ENCODE measurements at regions not wholly inside any gene's neighbourhood (a gene's known extent, or its start where the extent isn't known, plus 50 kb on each side); places are given as distances from the start of the nearest gene placed in this dataset.

DNA sequence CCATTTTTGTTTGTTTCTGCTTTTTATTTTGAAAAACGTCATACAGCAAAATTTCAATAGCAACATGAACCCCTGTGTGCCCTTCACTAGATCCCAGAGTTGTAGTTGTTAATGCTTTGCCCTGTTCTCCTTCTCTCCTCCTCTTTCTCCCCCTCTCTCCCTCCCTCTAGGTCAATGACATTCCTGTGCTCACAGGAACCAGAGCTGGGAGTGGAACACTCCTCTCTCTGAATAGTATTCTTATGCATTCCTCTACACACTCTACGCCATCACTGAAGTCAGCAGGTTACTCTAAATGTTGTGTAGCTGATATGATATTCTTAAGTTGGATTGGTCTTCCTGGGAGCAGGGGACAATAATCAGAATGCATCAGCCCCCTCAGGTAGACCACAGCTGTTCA is 243.4 kb downstream of the SYK start:
- TF ChIP-seq TAF1 (IDR thresholded peaks at IDR 0.05; ENCODE audit: borderline replicate concordance, low read depth, low read length) (no peak), POLR2A (IDR thresholded peaks at IDR 0.05; ENCODE audit: low read depth, low read length) (no peak), POLR2AphosphoS5 (IDR thresholded peaks at IDR 0.05; ENCODE audit: low read depth, low read length) (no peak)
- DNase-seq (ENCODE audit: insufficient read length) (no peak), FAIRE-seq (no peak)

DNA sequence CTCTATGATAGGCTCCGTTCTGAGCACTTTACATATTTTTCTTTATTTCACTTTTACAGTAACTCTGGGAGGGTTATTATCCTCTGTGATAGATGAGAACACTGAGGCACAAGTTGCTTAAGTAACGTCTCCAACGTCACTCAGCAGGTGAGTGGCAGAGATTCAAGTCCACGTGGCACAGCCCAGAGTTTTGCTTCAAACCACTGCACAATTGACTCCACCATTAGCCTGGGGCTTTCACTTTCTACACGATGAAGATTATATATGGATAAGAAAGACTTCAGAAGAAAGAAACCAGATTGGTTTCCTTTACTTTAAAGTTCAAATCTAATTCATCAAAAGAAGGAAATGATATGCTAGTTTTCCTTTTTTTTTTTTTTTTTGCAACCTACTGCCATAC is 245.9 kb downstream of the SYK start:
- DNase-seq (ENCODE audit: insufficient read length) = no peak
- TF ChIP-seq POLR2AphosphoS5 (IDR thresholded peaks at IDR 0.05; ENCODE audit: low read depth, low read length) = no peak
- no peak for TF ChIP-seq POLR2A (IDR thresholded peaks at IDR 0.05; ENCODE audit: low read depth, low read length)
- no peak for TF ChIP-seq TAF1 (IDR thresholded peaks at IDR 0.05; ENCODE audit: borderline replicate concordance, low read depth, low read length)
- no peak for FAIRE-seq

DNA sequence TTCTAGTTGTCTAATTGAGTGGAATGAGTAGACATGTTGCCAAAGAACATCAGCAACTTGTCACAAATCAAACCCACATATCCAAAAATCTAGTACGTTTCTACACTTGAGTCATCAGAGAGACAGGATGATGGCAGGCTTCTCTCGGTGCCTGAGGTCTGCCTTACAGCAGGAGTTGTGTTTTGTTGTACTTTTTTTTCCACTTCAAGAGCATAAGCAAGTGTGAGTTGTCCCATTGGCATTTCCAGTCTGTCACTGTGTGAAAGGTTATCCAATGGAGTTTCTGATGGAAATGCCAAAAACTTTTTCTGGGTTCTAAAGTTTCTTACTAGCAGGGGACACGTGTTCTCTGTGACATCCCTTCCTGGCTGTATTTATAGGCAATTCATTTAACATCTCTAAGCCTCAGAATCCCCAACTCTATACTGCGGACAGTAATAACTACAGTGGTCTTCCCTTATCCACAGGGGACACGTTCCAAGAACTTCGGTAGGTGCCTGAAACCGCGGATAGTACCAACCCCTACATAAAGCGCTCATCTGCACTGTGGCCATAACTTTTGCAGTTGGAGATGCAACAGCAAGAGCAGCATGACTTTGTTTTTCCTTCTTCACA is 246.5 kb downstream of the SYK start:
- DNase-seq (ENCODE audit: insufficient read length) = no peak
- no peak for TF ChIP-seq TAF1 (IDR thresholded peaks at IDR 0.05; ENCODE audit: borderline replicate concordance, low read depth, low read length)
- TF ChIP-seq POLR2AphosphoS5 (IDR thresholded peaks at IDR 0.05; ENCODE audit: low read depth, low read length) = no peak
- TF ChIP-seq POLR2A (IDR thresholded peaks at IDR 0.05; ENCODE audit: low read depth, low read length) = no peak
- FAIRE-seq = no peak

DNA sequence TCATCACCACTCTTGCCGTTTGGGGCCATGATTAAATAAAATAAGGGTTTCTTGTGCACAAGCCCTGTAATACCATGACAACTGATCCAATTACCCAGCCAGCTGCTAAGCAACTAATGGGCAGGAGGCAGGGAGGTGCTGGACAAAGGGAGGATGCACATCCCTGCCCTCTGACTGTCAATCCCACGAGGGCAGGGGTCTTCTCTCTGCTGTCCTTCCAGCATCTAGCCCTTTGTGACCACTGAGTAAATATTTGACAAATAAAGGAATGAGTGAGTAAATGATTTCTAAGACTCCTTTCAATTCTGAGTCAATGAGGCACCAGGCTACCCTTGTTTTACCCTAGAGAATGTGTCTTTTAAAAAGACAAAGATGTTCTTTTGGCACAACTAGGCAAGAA is 247.1 kb downstream of the SYK start:
- FAIRE-seq (no peak), DNase-seq (ENCODE audit: insufficient read length) (no peak)
- TF ChIP-seq POLR2A (IDR thresholded peaks at IDR 0.05; ENCODE audit: low read depth, low read length) = no peak
- no peak for TF ChIP-seq POLR2AphosphoS5 (IDR thresholded peaks at IDR 0.05; ENCODE audit: low read depth, low read length)
- no peak for TF ChIP-seq TAF1 (IDR thresholded peaks at IDR 0.05; ENCODE audit: borderline replicate concordance, low read depth, low read length)

DNA sequence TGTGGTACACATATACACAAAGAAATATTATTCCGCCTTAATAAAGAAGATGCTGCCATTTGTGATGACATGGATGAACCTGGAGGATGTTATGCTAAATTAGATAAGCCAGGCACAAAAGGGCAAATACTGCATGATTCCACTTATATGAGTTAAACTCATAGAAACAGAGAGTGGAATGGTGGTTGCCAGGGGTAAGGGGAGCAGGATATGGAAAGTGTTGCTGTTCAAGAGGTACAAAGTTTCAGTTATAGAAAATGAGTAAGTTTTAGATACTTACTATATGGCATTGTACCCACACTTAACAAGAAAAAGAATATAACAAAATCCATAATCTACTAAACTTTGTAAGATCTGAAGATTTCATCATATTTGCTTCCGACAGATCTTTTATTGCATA is 252.2 kb downstream of the SYK start:
- no peak for TF ChIP-seq POLR2AphosphoS5 (IDR thresholded peaks at IDR 0.05; ENCODE audit: low read depth, low read length)
- no peak for TF ChIP-seq POLR2A (IDR thresholded peaks at IDR 0.05; ENCODE audit: low read depth, low read length)
- no peak for TF ChIP-seq TAF1 (IDR thresholded peaks at IDR 0.05; ENCODE audit: borderline replicate concordance, low read depth, low read length)
- DNase-seq (ENCODE audit: insufficient read length) (no peak), FAIRE-seq (no peak)

DNA sequence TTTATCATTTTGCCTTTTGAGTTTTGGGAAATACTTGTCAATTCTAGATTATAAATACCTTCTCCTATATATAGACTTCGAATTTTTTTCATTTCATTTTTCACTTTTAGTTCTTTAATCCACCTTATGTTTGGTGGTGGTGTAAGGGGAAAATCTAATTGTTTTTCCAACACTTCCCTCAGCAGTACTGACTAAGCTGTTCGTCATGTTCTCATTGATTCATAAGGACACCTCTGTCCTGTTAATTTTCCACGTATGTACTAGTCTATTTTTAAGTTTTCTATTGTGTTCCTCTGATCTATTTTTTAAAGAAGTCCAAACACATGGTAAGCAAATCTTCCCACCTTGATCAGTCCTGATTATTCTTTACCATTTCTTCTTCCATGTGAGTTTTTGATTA is 254.2 kb downstream of the SYK start:
- FAIRE-seq (no peak), DNase-seq (ENCODE audit: insufficient read length) (no peak)
- TF ChIP-seq TAF1 (IDR thresholded peaks at IDR 0.05; ENCODE audit: borderline replicate concordance, low read depth, low read length) (no peak), POLR2AphosphoS5 (IDR thresholded peaks at IDR 0.05; ENCODE audit: low read depth, low read length) (no peak), POLR2A (IDR thresholded peaks at IDR 0.05; ENCODE audit: low read depth, low read length) (no peak)

DNA sequence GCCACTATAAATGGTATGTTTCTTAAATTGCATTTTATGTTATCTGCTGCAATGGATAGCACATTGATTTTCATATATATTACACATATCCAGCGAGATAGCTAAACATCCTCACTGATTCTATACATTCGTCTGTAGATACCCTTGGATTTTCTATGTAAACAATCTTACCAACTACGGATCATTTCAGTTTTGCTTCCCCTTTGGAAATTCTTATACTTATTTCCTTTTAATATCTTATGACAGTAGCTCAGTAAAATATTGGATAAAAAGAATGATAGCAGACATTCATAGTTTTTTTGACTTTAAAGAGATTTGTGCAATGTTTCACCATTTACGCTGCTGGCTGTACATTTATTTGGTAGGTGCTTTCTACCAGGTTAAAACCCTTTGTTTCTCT is 254.9 kb downstream of the SYK start:
- TF ChIP-seq TAF1 (IDR thresholded peaks at IDR 0.05; ENCODE audit: borderline replicate concordance, low read depth, low read length) (no peak), POLR2A (IDR thresholded peaks at IDR 0.05; ENCODE audit: low read depth, low read length) (no peak), POLR2AphosphoS5 (IDR thresholded peaks at IDR 0.05; ENCODE audit: low read depth, low read length) (no peak)
- FAIRE-seq (no peak), DNase-seq (ENCODE audit: insufficient read length) (no peak)

DNA sequence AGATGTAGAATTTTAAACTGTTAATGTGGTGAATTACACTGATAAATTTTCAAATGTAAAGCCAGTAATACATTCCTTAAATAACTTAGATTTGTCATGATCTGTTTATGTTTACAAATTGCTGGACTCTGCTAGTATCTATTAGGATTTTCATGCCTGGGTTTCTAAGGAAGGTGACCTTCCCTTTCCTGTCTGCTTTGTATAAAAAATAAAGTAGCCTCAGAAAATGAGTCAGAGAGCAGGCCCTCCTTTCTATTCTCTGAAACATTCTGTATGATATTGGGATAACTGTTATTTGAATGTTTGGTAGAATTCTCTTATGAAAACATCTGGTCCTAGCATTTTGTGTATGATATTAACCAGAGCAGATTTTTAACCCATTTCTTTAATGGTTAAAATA is 255.3 kb downstream of the SYK start:
- TF ChIP-seq POLR2AphosphoS5 (IDR thresholded peaks at IDR 0.05; ENCODE audit: low read depth, low read length) = no peak
- TF ChIP-seq POLR2A (IDR thresholded peaks at IDR 0.05; ENCODE audit: low read depth, low read length) = no peak
- TF ChIP-seq TAF1 (IDR thresholded peaks at IDR 0.05; ENCODE audit: borderline replicate concordance, low read depth, low read length) = no peak
- FAIRE-seq (no peak), DNase-seq (ENCODE audit: insufficient read length) (no peak)

DNA sequence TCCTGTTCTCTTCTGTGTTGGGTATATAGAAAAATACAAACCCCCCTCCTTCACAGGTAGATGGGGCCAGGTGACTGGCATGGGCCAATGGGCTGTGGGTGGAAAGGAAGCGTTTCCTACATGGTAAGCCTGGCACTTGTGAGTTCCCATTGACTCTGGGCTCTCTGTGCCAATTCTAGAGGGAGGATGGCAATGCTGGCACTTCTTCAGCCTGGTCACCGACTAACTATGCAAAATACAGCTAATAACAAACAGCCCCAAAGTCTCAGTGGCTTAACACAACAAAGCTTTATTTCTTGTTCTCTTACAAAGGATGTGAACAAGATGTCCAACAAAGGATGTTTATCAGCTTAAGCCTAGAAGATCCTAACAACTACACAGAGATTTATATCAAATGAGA is 258.1 kb downstream of the SYK start:
- TF ChIP-seq POLR2A (IDR thresholded peaks at IDR 0.05; ENCODE audit: low read depth, low read length) (no peak), POLR2AphosphoS5 (IDR thresholded peaks at IDR 0.05; ENCODE audit: low read depth, low read length) (no peak), TAF1 (IDR thresholded peaks at IDR 0.05; ENCODE audit: borderline replicate concordance, low read depth, low read length) (no peak)
- no peak for DNase-seq (ENCODE audit: insufficient read length)
- FAIRE-seq = no peak

DNA sequence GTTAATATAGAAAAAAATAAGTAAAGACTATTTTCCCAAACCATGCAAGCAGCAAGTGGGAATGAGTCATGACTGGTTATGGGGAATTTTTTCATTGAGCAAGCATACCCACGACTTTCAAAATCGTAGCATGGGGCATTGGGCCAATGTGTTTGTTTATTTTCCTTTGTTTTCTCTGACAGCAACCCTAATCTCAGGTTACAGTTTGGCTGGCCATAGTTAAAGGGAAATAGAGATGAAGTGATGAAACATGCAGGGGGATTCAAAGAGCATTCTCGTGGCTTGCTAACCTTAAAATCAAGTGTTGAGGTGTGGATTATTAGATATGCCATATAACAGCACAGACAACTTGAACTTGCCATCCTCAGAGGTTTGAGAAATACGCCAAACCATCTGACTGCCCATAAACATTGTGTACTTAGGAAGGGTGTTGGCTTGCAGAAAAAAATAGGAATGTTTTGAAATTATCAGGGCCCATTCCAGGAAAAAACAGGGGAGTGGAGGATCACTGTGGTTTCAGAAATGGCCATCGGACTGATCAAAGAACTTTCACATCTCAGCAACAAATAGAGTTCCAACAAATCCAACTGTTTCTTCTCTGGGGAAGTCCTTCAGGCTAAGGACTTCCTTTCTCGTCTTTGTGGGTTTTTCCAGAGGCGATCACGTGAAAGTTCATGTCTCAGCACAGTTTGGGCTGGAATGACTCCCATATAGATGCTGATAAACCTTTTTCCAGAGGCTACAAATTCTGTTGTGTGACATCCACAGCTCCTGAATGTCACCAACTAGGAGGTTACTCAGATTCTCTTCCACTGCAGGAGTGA is 259.1 kb downstream of the SYK start:
- TF ChIP-seq TAF1 (IDR thresholded peaks at IDR 0.05; ENCODE audit: borderline replicate concordance, low read depth, low read length) (no peak), POLR2AphosphoS5 (IDR thresholded peaks at IDR 0.05; ENCODE audit: low read depth, low read length) (no peak), POLR2A (IDR thresholded peaks at IDR 0.05; ENCODE audit: low read depth, low read length) (no peak)
- no peak for FAIRE-seq
- DNase-seq (ENCODE audit: insufficient read length) = no peak

DNA sequence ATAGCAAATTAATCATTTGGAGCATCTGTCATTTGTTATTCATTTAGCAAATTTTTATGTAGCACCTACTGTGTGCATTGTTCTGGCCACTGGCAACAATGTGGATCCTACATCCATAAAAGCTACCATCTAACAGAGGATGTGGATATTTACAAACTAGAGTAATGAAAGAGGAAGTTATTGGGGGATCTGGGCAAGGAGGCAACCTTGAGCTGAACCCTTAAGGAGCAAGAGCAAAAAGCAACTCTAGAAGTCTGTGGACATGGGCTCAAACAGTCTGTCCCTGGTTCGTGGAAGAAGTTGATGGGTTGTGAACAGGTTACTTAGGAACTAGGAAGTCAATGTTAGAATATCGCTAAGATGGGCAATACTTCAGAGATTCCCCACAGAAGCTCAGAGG is 259.9 kb downstream of the SYK start:
- TF ChIP-seq POLR2A (IDR thresholded peaks at IDR 0.05; ENCODE audit: low read depth, low read length) = no peak
- no peak for TF ChIP-seq TAF1 (IDR thresholded peaks at IDR 0.05; ENCODE audit: borderline replicate concordance, low read depth, low read length)
- TF ChIP-seq POLR2AphosphoS5 (IDR thresholded peaks at IDR 0.05; ENCODE audit: low read depth, low read length) = no peak
- no peak for DNase-seq (ENCODE audit: insufficient read length)
- no peak for FAIRE-seq

DNA sequence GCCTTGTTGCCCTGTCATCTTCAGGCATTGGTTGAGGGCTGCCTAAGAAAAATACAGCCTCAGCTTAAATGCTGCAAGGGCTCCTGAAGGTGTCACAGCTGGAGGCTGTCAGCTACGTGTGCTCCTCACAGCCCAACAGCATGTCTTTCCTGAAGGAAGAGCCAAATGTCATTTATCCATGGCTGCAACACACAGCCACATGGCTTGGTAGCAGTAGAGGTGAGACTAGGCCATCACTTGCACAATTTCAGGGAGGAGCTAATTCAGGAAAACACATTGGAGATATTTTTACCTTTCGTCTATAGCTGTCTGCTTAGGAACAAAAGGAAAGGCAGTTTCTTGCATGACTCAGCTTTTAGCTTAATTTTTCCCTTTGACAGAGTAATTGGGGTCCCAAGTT is 260.7 kb downstream of the SYK start:
- TF ChIP-seq POLR2A (IDR thresholded peaks at IDR 0.05; ENCODE audit: low read depth, low read length) (no peak), POLR2AphosphoS5 (IDR thresholded peaks at IDR 0.05; ENCODE audit: low read depth, low read length) (no peak), TAF1 (IDR thresholded peaks at IDR 0.05; ENCODE audit: borderline replicate concordance, low read depth, low read length) (no peak)
- FAIRE-seq (no peak), DNase-seq (ENCODE audit: insufficient read length) (no peak)
